ENCODE measurements at regions not wholly inside any gene's neighbourhood (a gene's known extent, or its start where the extent isn't known, plus 50 kb on each side); places are given as distances from the start of the nearest gene placed in this dataset.

DNA sequence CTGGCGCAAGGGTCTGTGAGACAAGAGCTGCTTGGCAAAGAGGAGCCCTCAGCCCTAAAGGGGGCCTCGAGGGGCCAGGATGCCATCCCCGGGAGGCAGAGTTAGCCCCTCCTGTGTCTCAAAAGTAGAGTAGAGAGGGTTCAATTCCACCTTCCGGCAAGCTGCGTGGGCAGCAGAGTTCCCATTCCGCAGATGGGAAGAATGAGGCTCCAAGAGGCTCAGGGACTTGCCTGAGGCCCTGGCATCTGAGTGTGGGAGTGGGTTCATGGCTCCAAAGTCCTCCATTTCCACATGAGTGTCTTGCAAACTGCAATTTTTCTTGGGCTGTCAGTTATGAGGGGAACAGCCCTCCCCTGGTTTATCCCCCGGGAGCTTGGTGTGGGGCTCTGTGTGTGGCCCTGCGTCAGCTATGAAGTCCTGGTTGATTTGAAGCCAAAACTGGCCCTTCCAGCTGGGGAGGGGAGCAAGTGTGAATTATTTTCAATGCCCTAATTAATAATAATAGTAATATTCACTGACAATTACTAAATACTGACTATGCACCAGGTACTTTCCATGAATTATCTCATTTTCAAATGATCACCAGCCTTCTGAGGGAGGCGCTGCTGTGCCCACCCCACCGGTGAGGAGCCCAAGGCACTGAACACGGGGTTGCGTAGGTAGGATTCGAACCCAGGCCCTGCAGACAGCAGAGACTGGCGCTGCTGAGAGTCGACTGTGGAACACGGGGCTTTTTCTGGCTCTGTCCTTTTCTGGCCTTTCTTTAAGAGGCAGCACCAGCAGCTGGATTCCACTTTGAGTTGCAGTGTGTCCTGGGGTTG is 153.0 kb upstream of the PTPN1 start:
- Mint-ChIP-seq H3K4me3 (no peak overlapping the region), H3K27me3 (ENCODE audit: low read depth) (no peaks in the 10 kb centered on the region), H3K4me1 (peaks cover 18% of the 10 kb centered on the region), H3K9me3 (no peaks in the 10 kb centered on the region), H3K36me3 (ENCODE audit: low read depth) (no peaks in the 10 kb centered on the region), H3K27ac (ENCODE audit: unreplicated experiment) (no peak overlapping the region)
- TF ChIP-seq, protein P1, sequence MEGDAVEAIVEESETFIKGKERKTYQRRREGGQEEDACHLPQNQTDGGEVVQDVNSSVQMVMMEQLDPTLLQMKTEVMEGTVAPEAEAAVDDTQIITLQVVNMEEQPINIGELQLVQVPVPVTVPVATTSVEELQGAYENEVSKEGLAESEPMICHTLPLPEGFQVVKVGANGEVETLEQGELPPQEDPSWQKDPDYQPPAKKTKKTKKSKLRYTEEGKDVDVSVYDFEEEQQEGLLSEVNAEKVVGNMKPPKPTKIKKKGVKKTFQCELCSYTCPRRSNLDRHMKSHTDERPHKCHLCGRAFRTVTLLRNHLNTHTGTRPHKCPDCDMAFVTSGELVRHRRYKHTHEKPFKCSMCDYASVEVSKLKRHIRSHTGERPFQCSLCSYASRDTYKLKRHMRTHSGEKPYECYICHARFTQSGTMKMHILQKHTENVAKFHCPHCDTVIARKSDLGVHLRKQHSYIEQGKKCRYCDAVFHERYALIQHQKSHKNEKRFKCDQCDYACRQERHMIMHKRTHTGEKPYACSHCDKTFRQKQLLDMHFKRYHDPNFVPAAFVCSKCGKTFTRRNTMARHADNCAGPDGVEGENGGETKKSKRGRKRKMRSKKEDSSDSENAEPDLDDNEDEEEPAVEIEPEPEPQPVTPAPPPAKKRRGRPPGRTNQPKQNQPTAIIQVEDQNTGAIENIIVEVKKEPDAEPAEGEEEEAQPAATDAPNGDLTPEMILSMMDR (conservative IDR thresholded peaks at IDR 0.05): no peak
- DNase-seq (ENCODE audit: low read depth, low spot score): no peak

DNA sequence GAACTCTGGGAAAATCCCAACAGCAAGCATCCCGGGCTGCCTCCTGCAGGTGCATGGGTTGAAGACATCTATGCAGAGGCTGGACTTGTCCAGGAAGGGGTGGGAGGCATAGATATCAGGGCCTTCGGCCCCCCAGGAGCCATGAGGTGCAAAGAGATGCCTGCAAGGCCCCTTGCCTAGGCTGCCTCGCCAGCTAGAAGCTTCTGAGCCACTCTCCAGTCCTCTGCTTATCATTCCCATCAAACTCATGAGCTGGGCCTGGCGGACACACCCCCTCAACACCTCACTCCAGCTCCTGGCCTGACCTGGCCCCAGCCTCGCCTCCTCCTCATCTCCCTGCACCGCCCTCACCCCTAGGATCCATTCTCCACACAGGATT is 152.4 kb upstream of the PTPN1 start:
- Mint-ChIP-seq H3K27me3 (ENCODE audit: low read depth) (no peaks in the 10 kb centered on the region), H3K36me3 (ENCODE audit: low read depth) (no peaks in the 10 kb centered on the region), H3K4me1 (peaks cover 14% of the 10 kb centered on the region), H3K9me3 (no peaks in the 10 kb centered on the region), H3K4me3 (no peak overlapping the region), H3K27ac (ENCODE audit: unreplicated experiment) (no peak overlapping the region)
- TF ChIP-seq, protein P1 (conservative IDR thresholded peaks at IDR 0.05): no peak
- no peak for DNase-seq (ENCODE audit: low read depth, low spot score)

DNA sequence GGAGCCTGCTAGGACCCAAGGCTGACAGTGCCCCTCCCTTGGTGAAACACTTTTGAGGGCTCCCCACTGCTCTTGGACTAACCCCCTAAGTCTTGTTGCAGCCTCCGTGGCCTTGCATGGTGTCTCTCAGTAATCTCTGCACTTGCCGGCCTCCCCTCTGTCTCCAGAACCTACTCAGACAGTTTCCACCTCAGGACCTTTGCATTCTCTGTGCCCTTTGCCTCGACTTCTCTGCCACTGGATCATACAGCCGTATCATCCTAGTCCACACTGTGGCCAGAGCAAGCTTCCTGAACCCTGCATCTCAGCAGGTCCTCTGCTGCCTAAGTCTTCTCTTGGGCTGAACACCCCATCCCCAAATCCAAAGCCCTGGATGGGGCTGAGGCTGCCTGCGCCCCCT is 152.0 kb upstream of the PTPN1 start:
- Mint-ChIP-seq H3K27me3 (ENCODE audit: low read depth) (no peaks in the 10 kb centered on the region), H3K4me1 (peaks cover 11% of the 10 kb centered on the region), H3K27ac (ENCODE audit: unreplicated experiment) (no peak overlapping the region), H3K4me3 (no peak overlapping the region), H3K9me3 (no peaks in the 10 kb centered on the region), H3K36me3 (ENCODE audit: low read depth) (no peaks in the 10 kb centered on the region)
- TF ChIP-seq, protein P1 (conservative IDR thresholded peaks at IDR 0.05): no peak
- no peak for DNase-seq (ENCODE audit: low read depth, low spot score)

DNA sequence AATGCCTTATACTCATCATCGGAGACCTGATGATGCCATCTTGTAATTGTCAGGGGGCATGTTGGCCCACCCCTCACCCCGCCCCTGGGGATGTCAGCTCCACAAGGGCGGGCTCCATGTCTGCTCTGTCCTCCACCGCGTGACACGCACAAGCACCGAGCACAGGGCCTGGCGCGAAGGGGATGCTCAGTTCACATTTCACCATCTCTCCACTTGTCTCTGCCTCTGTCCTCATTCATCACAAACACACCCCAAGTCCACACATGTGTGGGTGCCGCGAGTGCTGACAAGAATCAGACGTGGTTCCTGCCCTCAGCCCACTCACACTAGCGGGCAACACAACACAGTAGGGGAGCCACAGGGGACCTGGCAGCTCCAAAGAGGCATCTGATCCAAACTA is 151.2 kb upstream of the PTPN1 start:
- Mint-ChIP-seq H3K9me3 (no peaks in the 10 kb centered on the region), H3K4me1 (peaks cover 4% of the 10 kb centered on the region), H3K27me3 (ENCODE audit: low read depth) (peaks cover 2% of the 10 kb centered on the region), H3K4me3 (no peak overlapping the region), H3K27ac (ENCODE audit: unreplicated experiment) (no peak overlapping the region), H3K36me3 (ENCODE audit: low read depth) (no peaks in the 10 kb centered on the region)
- DNase-seq (ENCODE audit: low read depth, low spot score): no peak
- TF ChIP-seq, protein P1 (conservative IDR thresholded peaks at IDR 0.05): no peak

DNA sequence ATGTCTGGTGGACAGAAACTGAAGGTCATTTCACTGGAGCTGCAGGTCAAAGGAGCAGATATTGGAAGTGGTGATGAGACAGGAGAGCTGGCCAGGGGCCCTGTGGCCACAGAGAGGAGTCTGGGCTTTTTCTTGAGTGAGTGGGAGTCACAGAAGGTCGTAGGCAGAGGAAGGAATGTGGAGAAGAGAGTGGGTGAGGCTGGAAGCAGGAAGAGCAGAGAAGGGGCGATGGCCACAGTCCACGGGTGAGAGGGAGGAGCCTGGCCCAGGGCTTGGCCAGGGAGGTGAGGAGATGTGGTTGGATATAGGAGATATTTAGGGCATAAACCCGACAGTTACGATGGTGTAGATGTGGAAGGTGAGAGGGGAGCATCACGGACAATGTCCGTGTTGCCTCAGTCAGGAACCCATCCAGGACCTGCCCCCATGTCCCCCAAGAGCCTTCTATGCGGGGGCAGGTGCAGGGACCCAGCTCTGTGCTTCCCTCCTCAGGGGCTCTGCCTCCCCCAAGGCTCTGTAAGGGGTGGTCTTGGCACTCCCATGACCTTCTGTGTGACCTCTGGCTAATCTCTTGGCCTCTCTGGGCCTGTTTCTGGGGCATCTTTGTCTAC is 150.5 kb upstream of the PTPN1 start:
- no peak overlapping the region for H3K4me3 Mint-ChIP-seq
- DNase-seq (ENCODE audit: low read depth, low spot score): no peak
- TF ChIP-seq, protein P1 (conservative IDR thresholded peaks at IDR 0.05): no peak
- peak overlapping the region; percentile 64 for H3K27ac Mint-ChIP-seq (ENCODE audit: unreplicated experiment)
- H3K9me3 Mint-ChIP-seq: no peaks in the 10 kb centered on the region
- peaks cover 4% of the 10 kb centered on the region for H3K4me1 Mint-ChIP-seq
- H3K27me3 Mint-ChIP-seq (ENCODE audit: low read depth): peaks cover 2% of the 10 kb centered on the region
- no peaks in the 10 kb centered on the region for H3K36me3 Mint-ChIP-seq (ENCODE audit: low read depth)

All from neural crest cell (in vitro differentiated cells).